GM19239 (cell line): ENCODE measurements at regions not wholly inside any gene's neighbourhood (a gene's known extent, or its start where the extent isn't known, plus 50 kb on each side); places are given as distances from the start of the nearest gene placed in this dataset.
"Not testable (repeated sequence)": the region's sequence is repeated elsewhere in the genome, so short reads cannot be mapped to it uniquely, and the experiment has no call there.

Source experiments
- DNase-seq: peaks from one replicate; pipeline ENCODE4 v3.0.0; 2011; ENCODE audit warnings: low spot score; ENCODE audit not compliant: insufficient read length
- FAIRE-seq: peaks from 2 replicates; lab custom pipeline; 2011; peaks lifted over from hg19 to GRCh38; lab: Jason Lieb, UNC

GRCh38 chr7:131629217-131629882 lies 72.9 kb upstream of the PODXL start:
- FAIRE-seq (no peak), DNase-seq (no peak)

- FAIRE-seq, result no peak
Measured at GRCh38 chr7:131628634-131629033, 72.2 kb upstream of the PODXL start.

GRCh38 chr7:131627735-131628190 lies 71.3 kb upstream of the PODXL start:
- FAIRE-seq (no peak), DNase-seq (no peak)

More at GRCh38 chr7:131628634-131629033, 72.2 kb upstream of the PODXL start:
- no peak for DNase-seq

- no peak for FAIRE-seq
- DNase-seq, result no peak
Measured at GRCh38 chr7:131626643-131627042, 70.2 kb upstream of the PODXL start.

GRCh38 chr7:131625817-131626372 lies 69.5 kb upstream of the PODXL start:
- DNase-seq (no peak), FAIRE-seq (no peak)

- FAIRE-seq, result not testable (repeated sequence)
Measured at GRCh38 chr7:131625345-131625744, 68.9 kb upstream of the PODXL start.

GRCh38 chr7:131624536-131624935 lies 68.1 kb upstream of the PODXL start:
- no peak for DNase-seq

More at GRCh38 chr7:131625345-131625744, 68.9 kb upstream of the PODXL start:
- not testable (repeated sequence) for DNase-seq

GRCh38 chr7:131623154-131623553 lies 66.7 kb upstream of the PODXL start:
- FAIRE-seq (no peak), DNase-seq (no peak)

More at GRCh38 chr7:131624536-131624935, 68.1 kb upstream of the PODXL start:
- FAIRE-seq, result no peak

- no peak for FAIRE-seq
- no peak for DNase-seq
Measured at GRCh38 chr7:131621652-131622051, 65.2 kb upstream of the PODXL start.

GRCh38 chr7:131620673-131621609 lies 64.5 kb upstream of the PODXL start:
- no peak for FAIRE-seq

GRCh38 chr7:131619336-131620305 lies 63.2 kb upstream of the PODXL start:
- FAIRE-seq, result no peak
- DNase-seq, result no peak

More at GRCh38 chr7:131620673-131621609, 64.5 kb upstream of the PODXL start:
- no peak for DNase-seq

- FAIRE-seq (no peak), DNase-seq (no peak)
Measured at GRCh38 chr7:131618391-131618790, 62.0 kb upstream of the PODXL start.

GRCh38 chr7:131616487-131617200 lies 60.2 kb upstream of the PODXL start:
- FAIRE-seq (no peak), DNase-seq (no peak)

- no peak for FAIRE-seq
- DNase-seq, result no peak
Measured at GRCh38 chr7:131613909-131614308, 57.5 kb upstream of the PODXL start.

GRCh38 chr7:131610007-131610406 lies 53.6 kb upstream of the PODXL start:
- FAIRE-seq, result no peak
- no peak for DNase-seq

- no peak for DNase-seq
- FAIRE-seq, result no peak
Measured at GRCh38 chr7:131608116-131608500, 51.7 kb upstream of the PODXL start.

GRCh38 chr7:131607291-131608115 lies 51.1 kb upstream of the PODXL start:
- FAIRE-seq (no peak), DNase-seq (no peak)
